HG02763 (cell line): ENCODE measurements at regions not wholly inside any gene's neighbourhood (a gene's known extent, or its start where the extent isn't known, plus 50 kb on each side); places are given as distances from the start of the nearest gene placed in this dataset.
"Not testable (repeated sequence)": the region's sequence is repeated elsewhere in the genome, so short reads cannot be mapped to it uniquely, and the experiment has no call there.

Source experiments
- ATAC-seq: cut with Tn5 transposase; IDR thresholded peaks from one replicate; pipeline ENCODE4 v1.9.1; 2021; ENCODE audit warnings: mild to moderate bottlenecking, moderate library complexity; ENCODE audit not compliant: unreplicated experiment

DNA sequence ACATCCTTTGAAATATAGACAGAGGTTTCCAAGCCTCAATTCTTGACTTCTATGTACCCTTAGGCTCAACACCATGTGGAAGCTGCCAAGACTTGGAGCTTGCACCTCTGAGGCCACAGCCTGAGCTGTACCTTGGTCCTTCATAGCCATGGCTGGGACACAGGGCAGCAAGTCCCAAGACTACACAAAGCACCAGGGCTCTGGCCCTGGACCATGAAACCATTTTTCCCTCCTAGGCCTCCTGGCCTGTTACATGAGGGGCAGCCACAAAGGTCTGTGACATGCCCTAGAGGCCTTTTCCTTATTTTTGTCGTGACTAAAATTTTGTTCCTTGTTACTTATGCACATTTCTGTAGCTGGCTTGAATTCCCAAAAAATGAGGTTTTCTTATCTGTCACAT is 953.1 kb upstream of the ADGRL4 start:
- ATAC-seq, result no peak

- ATAC-seq, result no peak
These were observed 949.4 kb upstream of the ADGRL4 start for GRCh38 chr1:79955966-79956365.

DNA sequence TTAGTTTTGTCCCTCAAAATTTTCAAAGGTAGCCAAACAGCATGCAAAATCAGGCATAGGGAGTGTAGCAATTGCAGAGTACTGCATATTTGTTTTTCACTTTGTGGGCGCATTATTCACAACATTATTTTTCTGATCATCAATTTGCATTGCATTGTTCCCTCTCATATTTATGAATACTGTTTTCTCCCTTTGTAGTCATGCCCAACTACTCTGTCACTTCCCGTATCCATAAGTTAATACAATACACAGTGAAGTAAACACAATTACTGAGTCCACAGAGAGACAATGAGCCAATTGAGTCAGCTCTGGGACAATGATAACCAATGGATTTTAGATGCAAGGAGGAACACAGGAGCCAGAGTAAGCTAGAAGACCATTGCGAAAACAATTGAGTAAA is 944.0 kb upstream of the ADGRL4 start:
- ATAC-seq, result no peak

- no peak for ATAC-seq
These were observed 938.9 kb upstream of the ADGRL4 start for GRCh38 chr1:79945391-79945790.

DNA sequence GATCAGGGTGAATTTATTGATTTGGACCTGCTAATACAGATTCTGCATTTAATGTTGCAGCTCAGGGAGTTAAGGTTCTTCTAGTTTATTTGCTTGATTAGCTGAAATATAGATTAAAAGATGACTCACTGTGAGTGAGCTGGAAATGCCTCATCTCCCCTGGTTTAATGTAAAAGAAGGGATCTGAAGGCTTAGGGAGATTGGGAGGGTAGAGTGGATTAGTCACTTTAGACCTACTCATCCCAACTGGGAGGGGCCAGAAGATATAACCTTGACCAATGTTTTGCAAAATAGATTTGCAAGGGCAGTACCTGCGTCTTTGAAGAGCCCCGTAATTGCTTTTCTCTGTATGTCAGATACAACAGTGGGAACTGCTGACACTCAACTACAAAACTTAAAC is 922.8 kb upstream of the ADGRL4 start:
- no peak for ATAC-seq

GRCh38 chr1:79928901-79929300 is 922.4 kb upstream of the ADGRL4 start:
- no peak for ATAC-seq

- no peak for ATAC-seq
These were observed 914.6 kb upstream of the ADGRL4 start for GRCh38 chr1:79920960-79921669.

DNA sequence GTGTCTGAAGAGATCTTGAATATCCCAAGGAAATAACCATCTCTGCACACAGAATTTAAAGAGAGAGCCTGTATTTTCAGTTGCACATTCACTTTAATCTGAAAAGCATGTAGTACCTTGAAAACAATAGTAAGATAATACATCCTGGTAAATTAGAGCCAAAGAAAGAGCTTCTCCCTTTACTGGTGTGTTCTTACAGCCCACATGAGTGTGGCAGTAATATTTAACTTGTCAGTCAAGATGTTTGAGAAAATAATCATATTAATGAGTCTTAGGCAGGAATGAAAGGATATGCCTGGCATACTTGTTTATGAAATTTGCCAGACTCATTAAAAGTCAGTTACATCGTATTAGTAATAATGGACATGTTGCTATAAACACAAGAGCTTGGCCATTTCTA is 908.4 kb upstream of the ADGRL4 start:
- ATAC-seq, result no peak

- no peak for ATAC-seq
These were observed 906.3 kb upstream of the ADGRL4 start for GRCh38 chr1:79912813-79913212.

DNA sequence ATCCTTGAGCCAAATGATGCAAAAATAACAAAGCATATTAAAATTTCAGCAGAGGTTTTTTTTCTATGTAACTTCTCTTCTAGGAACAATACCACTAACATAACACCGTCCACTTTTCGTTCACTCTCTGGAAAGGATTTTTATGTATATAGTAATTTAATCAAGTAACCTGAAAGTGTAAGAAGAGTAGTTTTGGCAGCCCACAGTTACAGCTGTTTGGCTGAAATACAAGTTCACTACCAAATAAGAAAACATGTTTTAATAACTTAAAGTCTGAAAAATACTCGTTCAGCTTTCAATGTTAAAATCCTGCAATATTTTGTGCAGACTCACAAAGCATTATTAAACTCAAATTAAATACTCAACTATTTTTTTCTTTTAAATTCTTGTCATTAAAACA is 896.8 kb upstream of the ADGRL4 start:
- no peak for ATAC-seq

GRCh38 chr1:79902418-79902817 is 895.9 kb upstream of the ADGRL4 start:
- no peak for ATAC-seq

- ATAC-seq, result no peak
These were observed 893.4 kb upstream of the ADGRL4 start for GRCh38 chr1:79899914-79900313.

GRCh38 chr1:79896140-79896539 is 889.6 kb upstream of the ADGRL4 start:
- ATAC-seq, result no peak

- ATAC-seq, result no peak
These were observed 889.0 kb upstream of the ADGRL4 start for GRCh38 chr1:79895573-79895972.

DNA sequence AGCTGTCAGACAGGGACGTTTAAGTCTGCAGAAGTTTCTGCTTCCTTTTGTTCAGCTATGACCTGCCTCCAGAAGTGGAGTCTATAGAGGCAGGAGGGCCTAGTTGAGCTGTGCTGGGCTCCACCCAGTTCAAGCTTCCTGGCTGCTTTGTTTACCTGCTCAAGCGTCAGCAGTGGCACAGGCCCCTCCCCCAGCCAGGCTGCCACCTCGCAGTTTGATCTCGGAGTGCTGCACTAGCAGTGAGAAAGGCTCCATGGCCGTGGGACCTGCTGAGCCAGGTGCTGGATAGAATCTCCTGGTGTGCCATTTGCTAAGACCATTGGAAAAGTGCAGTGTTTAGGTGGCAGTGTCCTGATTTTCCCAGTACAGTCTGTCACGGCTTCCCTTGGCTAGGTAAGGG is 887.6 kb upstream of the ADGRL4 start:
- not testable (repeated sequence) for ATAC-seq

DNA sequence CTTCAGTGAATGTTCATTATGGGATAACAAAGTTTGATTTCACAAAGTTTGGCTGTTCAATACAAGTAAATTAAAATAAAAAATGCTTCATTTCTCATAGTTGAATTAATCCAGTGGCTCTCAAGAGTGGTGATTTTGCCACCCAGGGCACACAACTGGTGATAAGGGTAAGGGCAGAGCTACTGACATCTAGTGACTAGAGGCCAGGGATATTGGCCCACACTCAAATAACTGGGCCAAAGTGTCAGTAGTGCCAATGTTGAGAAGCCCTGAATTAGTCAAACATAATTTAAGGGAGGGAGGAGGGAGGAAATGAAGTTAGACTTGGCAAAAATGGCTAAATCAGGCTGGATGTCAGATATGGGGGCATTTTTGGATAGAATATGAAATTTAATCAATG is 880.5 kb upstream of the ADGRL4 start:
- no peak for ATAC-seq

DNA sequence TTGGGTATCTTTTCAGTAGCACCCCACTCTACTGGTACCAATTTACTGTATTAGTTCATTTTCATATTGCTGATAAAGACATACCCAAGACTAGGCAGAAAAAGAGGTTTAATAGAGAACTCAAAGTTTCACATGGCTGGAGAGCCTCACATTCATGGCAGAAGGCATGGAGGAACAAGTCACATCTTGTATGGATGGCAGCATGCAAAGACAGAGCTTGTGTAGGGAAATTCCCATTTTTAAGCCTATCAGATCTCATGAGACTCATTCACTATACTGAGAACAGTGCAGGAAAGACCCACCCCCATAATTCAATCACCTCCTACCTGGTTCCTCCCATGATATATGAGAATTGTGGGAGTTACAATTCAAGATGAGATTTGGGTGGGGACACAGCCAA is 878.6 kb upstream of the ADGRL4 start:
- ATAC-seq, result no peak

DNA sequence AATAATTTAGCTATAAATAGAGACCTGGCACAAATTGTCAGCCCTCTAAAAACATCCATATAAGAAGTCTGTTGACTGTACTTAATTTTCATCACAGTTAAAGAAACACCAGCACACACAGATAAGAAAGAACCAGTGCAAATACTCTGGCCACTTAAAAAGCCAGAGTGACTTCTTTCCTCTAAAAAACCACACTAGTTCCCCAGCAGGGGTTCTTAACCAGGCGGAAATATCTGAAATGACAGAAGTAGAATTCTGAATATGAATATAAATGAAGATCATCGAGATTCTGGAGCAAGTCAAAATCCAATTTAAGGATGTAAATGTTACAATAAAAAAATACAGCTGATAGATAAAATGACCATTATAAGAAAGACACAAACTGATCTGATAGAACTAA is 870.6 kb upstream of the ADGRL4 start:
- ATAC-seq, result no peak

DNA sequence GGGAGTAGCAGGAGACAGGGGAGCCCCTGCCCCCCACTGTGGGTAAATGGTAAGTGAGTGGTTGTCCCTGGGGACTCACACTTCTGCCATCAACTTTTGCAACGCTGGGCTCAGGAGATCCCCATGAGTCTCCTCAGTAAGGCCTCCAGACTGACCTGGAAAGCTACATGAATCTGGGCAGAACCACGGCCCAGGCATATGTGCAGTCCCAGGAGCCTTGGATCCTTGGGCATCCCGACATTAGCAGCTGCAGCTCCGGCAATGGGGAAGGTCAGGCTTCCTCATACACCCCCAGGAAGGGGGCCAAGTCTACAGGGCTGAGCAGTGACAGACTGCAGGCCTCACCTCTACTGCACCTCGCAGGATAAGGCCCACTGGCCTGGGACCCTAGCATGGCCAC is 868.7 kb upstream of the ADGRL4 start:
- ATAC-seq, result no peak

DNA sequence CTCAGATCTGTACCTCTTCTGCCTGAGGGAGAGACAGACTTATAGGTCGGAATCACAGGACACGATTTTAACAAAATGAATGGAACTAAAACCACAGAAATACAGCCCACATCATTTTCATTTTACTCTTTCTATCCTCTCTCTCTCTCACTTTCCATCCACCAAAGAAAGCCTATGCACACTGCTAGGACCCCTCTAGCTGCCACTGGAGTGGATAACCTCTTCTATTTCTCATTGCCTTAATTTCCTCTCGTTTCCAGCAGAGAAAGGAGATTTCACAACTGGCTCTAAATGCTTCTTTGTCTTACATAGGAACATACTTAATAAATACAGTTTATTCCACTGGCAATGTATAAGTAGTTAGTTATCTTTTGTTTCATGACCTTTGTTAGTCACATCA is 867.8 kb upstream of the ADGRL4 start:
- no peak for ATAC-seq

DNA sequence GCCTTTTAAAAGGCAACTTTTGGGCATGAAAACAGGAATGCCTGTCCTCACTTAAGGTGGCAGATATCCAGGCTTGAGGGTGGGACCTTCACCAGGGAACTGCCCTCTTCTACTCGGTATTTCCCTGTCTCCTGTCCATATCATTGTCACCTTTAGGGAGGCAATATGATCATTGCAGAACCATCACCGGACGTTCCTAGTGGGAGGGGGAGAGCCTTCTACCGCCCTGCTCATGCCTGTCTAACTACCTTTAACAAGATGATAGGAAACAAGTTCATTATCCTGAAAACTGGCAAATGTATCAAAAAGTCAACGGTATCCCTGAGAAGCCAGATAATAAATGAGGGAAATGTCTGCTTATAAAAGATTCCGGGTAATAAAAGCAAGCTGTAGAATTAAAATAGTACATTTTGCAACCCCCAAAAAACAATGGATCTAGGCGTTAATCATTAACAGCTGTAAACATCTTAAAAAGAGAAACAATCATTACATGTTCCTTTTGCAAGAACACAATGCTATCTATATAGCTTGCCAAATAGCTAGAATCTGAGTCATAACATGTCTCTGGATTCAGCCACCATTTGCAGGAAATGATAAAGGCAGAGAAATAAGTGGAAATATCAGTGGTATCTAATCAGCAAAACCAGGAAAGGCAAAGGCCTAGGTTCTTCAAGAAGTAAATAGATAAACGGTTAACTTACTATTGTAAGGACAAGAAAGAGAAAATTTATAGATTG is 852.9 kb upstream of the ADGRL4 start:
- ATAC-seq, result no peak

DNA sequence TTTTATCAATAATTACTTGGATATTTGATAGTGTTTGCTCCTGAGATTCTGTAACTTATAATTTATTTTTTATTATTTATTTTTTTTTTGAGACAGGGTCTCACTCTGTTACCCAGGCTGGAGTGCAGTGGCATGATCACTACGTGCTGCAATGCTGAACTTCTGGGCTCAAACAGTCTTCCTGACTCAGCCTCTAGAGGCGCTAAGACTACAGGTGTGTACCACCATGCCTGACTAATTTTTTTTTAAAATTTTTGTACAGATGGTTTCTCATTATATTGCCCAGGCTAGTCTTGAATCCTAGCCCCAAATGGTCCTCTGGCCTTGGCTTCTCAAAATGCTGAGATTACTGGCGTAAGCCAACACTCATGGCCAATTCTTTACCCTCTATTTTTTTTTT is 845.5 kb upstream of the ADGRL4 start:
- ATAC-seq, result no peak

DNA sequence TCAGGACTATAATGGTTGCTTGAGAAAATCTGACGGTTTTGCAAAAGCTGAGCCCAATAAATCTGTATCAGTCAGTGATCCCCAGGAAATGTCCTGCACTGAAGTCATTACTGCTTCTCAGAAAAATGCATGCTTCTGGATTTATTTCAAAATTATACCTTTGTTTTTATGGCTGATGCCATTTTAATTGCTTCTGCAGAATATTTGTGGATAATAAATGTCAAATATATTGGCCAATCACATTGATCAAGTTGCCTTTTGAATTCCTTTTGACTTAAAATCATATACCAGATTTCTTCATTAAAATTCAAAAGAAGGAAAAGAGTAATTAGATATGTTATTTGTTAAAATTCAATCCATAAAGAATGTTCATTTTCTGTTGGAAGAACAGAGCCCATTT is 842.9 kb upstream of the ADGRL4 start:
- no peak for ATAC-seq
